ENCODE measurements at regions not wholly inside any gene's neighbourhood (a gene's known extent, or its start where the extent isn't known, plus 50 kb on each side); places are given as distances from the start of the nearest gene placed in this dataset.

- Histone ChIP-seq H3K4me1 (peaks cover 16% of the 10 kb centered on the region), H3K36me3 (no peaks in the 10 kb centered on the region), H3K27me3 (no peaks in the 10 kb centered on the region), H3K4me3 (ENCODE audit: low read depth, low read length) (no peak overlapping the region), H3K9me3 (no peaks in the 10 kb centered on the region)
- no peak for TF ChIP-seq CTCF (IDR thresholded peaks at IDR 0.05; ENCODE audit: low read depth, low read length)
- DNase-seq: no peak
Observed at GRCh38 chr1:101290922-101291561, 54.2 kb downstream of the S1PR1 start.

GRCh38 chr1:101291562-101292380 is 55.0 kb downstream of the S1PR1 start:
- Histone ChIP-seq H3K36me3 (no peaks in the 10 kb centered on the region), H3K9me3 (no peaks in the 10 kb centered on the region), H3K4me1 (peaks cover 16% of the 10 kb centered on the region), H3K4me3 (ENCODE audit: low read depth, low read length) (no peak overlapping the region), H3K27me3 (no peaks in the 10 kb centered on the region)
- no peak for TF ChIP-seq CTCF (IDR thresholded peaks at IDR 0.05; ENCODE audit: low read depth, low read length)
- DNase-seq: no peak

GRCh38 chr1:101293461-101294051 is 56.7 kb downstream of the S1PR1 start:
- H3K36me3 ChIP-seq: no peaks in the 10 kb centered on the region
- no peak for DNase-seq
- no peaks in the 10 kb centered on the region for H3K9me3 ChIP-seq
- TF ChIP-seq CTCF (IDR thresholded peaks at IDR 0.05; ENCODE audit: low read depth, low read length): no peak
- H3K4me3 ChIP-seq (ENCODE audit: low read depth, low read length): no peak overlapping the region
- no peaks in the 10 kb centered on the region for H3K27me3 ChIP-seq
- peaks cover 13% of the 10 kb centered on the region for H3K4me1 ChIP-seq

- no peak overlapping the region for H3K4me3 ChIP-seq (ENCODE audit: low read depth, low read length)
Observed at GRCh38 chr1:101295209-101295608, 58.4 kb downstream of the S1PR1 start.

GRCh38 chr1:101298663-101299062 is 61.8 kb downstream of the S1PR1 start:
- Histone ChIP-seq H3K36me3 (no peaks in the 10 kb centered on the region), H3K9me3 (no peaks in the 10 kb centered on the region), H3K27me3 (no peaks in the 10 kb centered on the region), H3K4me1 (peaks cover 4% of the 10 kb centered on the region; the same call in 1 of the 2 replicates), H3K4me3 (ENCODE audit: low read depth, low read length) (no peak overlapping the region)
- DNase-seq: no peak
- TF ChIP-seq CTCF (IDR thresholded peaks at IDR 0.05; ENCODE audit: low read depth, low read length): no peak

More at GRCh38 chr1:101295209-101295608, 58.4 kb downstream of the S1PR1 start:
- no peaks in the 10 kb centered on the region for H3K36me3 ChIP-seq
- DNase-seq: no peak
- no peaks in the 10 kb centered on the region for H3K27me3 ChIP-seq
- TF ChIP-seq CTCF (IDR thresholded peaks at IDR 0.05; ENCODE audit: low read depth, low read length): no peak
- H3K4me1 ChIP-seq: peaks cover 13% of the 10 kb centered on the region
- H3K9me3 ChIP-seq: no peaks in the 10 kb centered on the region

All from BE2C (cell line).